Neural progenitor cell (in vitro differentiated cells): ENCODE measurements at regions not wholly inside any gene's neighbourhood (a gene's known extent, or its start where the extent isn't known, plus 50 kb on each side); places are given as distances from the start of the nearest gene placed in this dataset.
"Not testable (repeated sequence)": the region's sequence is repeated elsewhere in the genome, so short reads cannot be mapped to it uniquely, and the experiment has no call there.

Source experiments
- DNase-seq: peaks from one replicate; pipeline ENCODE4 v3.0.0-alpha.2; 2016; ENCODE audit warnings: low spot score
- H2AFZ ChIP-seq: fragments of 200-600 bp; sonication (generic); replicated peaks from 2 replicates; pipeline ENCODE4 v1.6.1; 2016; ENCODE audit warnings: antibody characterized with exemption
- H3F3A ChIP-seq: fragments of 200-600 bp; sonication (generic); 2 replicates; pipeline ENCODE4 v1.6.1; 2016; ENCODE audit warnings: antibody characterized with exemption, low read depth
- H3K27ac ChIP-seq: fragments of 200-600 bp; sonication (generic); 2 replicates; pipeline ENCODE4 v1.5.1; 2016; ENCODE audit warnings: mild to moderate bottlenecking
- H3K27me3 ChIP-seq: fragments of 200-600 bp; sonication (generic); 2 replicates; pipeline ENCODE4 v1.6.1; 2016; ENCODE audit warnings: mild to moderate bottlenecking, moderate library complexity
- H3K36me3 ChIP-seq: fragments of 200-600 bp; sonication (generic); 2 replicates; pipeline ENCODE4 v1.5.1; 2016
- H3K4me1 ChIP-seq: fragments of 200-600 bp; sonication (generic); 2 replicates; pipeline ENCODE4 v1.6.1; 2016; ENCODE audit warnings: mixed run types
- H3K4me2 ChIP-seq: fragments of 200-600 bp; sonication (generic); 2 replicates; pipeline ENCODE4 v1.6.1; 2016
- H3K4me3 ChIP-seq: fragments of 200-600 bp; sonication (generic); 2 replicates; pipeline ENCODE4 v1.5.1; 2016
- H3K79me2 ChIP-seq: fragments of 200-600 bp; sonication (generic); 2 replicates; pipeline ENCODE4 v1.6.1; 2016; ENCODE audit warnings: low read depth
- H3K9ac ChIP-seq: fragments of 200-600 bp; sonication (generic); 2 replicates; pipeline ENCODE4 v1.6.1; 2016
- H3K9me3 ChIP-seq: fragments of 200-600 bp; sonication (generic); 2 replicates; pipeline ENCODE4 v1.5.1; 2016; ENCODE audit warnings: low read depth
- H4K20me1 ChIP-seq: fragments of 200-600 bp; sonication (generic); 2 replicates; pipeline ENCODE4 v1.6.1; 2016; ENCODE audit warnings: low read depth
- H3K27ac Mint-ChIP-seq: 3 replicates; pipeline ENCODE4 v1.8.0; 2021; ENCODE audit warnings: mixed read lengths
- H3K27me3 Mint-ChIP-seq: 2 replicates; pipeline ENCODE4 v1.8.0; 2022; ENCODE audit warnings: low read depth, mild to moderate bottlenecking, inconsistent platforms, moderate library complexity, mixed read lengths; ENCODE audit not compliant: insufficient read depth
- H3K36me3 Mint-ChIP-seq: 3 replicates; pipeline ENCODE4 v1.8.0; 2021; ENCODE audit warnings: mixed read lengths
- H3K4me1 Mint-ChIP-seq: 3 replicates; pipeline ENCODE4 v1.8.0; 2021; ENCODE audit warnings: mixed read lengths
- H3K4me3 Mint-ChIP-seq: 3 replicates; pipeline ENCODE4 v1.8.0; 2021; ENCODE audit warnings: mild to moderate bottlenecking, moderate library complexity, mixed read lengths
- H3K9me3 Mint-ChIP-seq: 3 replicates; pipeline ENCODE4 v1.8.0; 2020; ENCODE audit warnings: mixed read lengths
- EZH2 ChIP-seq: fragments of 200-600 bp; sonication (generic); IDR thresholded peaks from 2 replicates; pipeline ENCODE4 v1.6.1; 2017; ENCODE audit warnings: antibody characterized with exemption, mild to moderate bottlenecking, moderate library complexity
- EZH2phosphoT487 ChIP-seq: fragments of 200-600 bp; sonication (generic); IDR thresholded peaks from 2 replicates; pipeline ENCODE4 v1.6.1; 2017; ENCODE audit warnings: antibody characterized with exemption
- TF ChIP-seq, protein P1 (sequence below): fragments of 200-600 bp; sonication (generic); IDR thresholded peaks from 2 replicates; pipeline ENCODE4 v1.5.1; 2017; ENCODE audit warnings: antibody characterized with exemption, mild to moderate bottlenecking

- H3F3A ChIP-seq = no peaks in the 10 kb centered on the region
- no peak overlapping the region for H3K4me3 ChIP-seq
- Mint-ChIP-seq H3K4me1 (no peaks in the 10 kb centered on the region), H3K4me3 (no peak overlapping the region), H3K9me3 (peaks cover 15% of the 10 kb centered on the region), H3K27ac (no peak overlapping the region), H3K36me3 (no peaks in the 10 kb centered on the region), H3K27me3 (peaks cover 3% of the 10 kb centered on the region)
- no peak overlapping the region for H3K9ac ChIP-seq
- H4K20me1 ChIP-seq = no peaks in the 10 kb centered on the region
- no peaks in the 10 kb centered on the region for H3K4me1 ChIP-seq
- no peaks in the 10 kb centered on the region for H3K9me3 ChIP-seq
- no peak overlapping the region for H3K27ac ChIP-seq
- no peaks in the 10 kb centered on the region for H3K27me3 ChIP-seq
- TF ChIP-seq EZH2phosphoT487 = no peak
- TF ChIP-seq EZH2 = no peak
- TF ChIP-seq, protein P1, sequence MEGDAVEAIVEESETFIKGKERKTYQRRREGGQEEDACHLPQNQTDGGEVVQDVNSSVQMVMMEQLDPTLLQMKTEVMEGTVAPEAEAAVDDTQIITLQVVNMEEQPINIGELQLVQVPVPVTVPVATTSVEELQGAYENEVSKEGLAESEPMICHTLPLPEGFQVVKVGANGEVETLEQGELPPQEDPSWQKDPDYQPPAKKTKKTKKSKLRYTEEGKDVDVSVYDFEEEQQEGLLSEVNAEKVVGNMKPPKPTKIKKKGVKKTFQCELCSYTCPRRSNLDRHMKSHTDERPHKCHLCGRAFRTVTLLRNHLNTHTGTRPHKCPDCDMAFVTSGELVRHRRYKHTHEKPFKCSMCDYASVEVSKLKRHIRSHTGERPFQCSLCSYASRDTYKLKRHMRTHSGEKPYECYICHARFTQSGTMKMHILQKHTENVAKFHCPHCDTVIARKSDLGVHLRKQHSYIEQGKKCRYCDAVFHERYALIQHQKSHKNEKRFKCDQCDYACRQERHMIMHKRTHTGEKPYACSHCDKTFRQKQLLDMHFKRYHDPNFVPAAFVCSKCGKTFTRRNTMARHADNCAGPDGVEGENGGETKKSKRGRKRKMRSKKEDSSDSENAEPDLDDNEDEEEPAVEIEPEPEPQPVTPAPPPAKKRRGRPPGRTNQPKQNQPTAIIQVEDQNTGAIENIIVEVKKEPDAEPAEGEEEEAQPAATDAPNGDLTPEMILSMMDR = no peak
- H3K79me2 ChIP-seq = no peaks in the 10 kb centered on the region
- H3K36me3 ChIP-seq = no peaks in the 10 kb centered on the region
- no peak overlapping the region for H2AFZ ChIP-seq
- DNase-seq = no peak
- no peak overlapping the region for H3K4me2 ChIP-seq
Observed at GRCh38 chr10:3919709-3920308, 134.8 kb upstream of the KLF6 start.

- not testable (repeated sequence) for H2AFZ ChIP-seq, H3K4me1 ChIP-seq, H3K4me3 Mint-ChIP-seq, H3K9me3 ChIP-seq, H3K4me3 ChIP-seq, H3K36me3 ChIP-seq, H3K9ac ChIP-seq, H4K20me1 ChIP-seq, H3K27ac ChIP-seq, H3K4me2 ChIP-seq, H3K27me3 Mint-ChIP-seq, DNase-seq, H3K36me3 Mint-ChIP-seq, H3K79me2 ChIP-seq, H3F3A ChIP-seq, H3K27ac Mint-ChIP-seq, H3K27me3 ChIP-seq, H3K4me1 Mint-ChIP-seq
- H3K9me3 Mint-ChIP-seq = peaks cover 14% of the 10 kb centered on the region
Observed at GRCh38 chr10:3917392-3917791, 132.4 kb upstream of the KLF6 start.

DNA sequence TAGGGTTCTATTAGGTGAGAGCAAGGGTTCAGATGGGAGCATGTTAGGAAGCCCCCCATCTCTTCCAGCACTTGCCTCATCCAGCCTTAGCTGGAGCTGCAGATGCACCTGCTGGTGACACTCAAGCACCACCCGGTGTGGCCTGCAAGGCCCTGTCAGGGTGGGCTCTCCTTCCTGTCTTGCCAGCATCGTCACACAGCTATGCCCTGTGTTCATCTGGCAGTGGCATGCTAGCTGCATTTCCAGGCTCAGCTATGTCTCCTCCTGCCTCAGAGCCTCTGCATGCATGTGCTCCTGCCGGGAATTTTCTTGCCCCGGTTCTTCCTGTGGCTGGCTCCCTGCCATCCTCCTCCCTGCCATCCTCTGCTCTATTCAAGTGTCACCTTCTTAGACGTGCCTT lies 129.7 kb upstream of the KLF6 start:
- H2AFZ ChIP-seq = no peak overlapping the region
- H3K27ac ChIP-seq = no peak overlapping the region
- Mint-ChIP-seq H3K36me3 (no peaks in the 10 kb centered on the region), H3K27ac (no peak overlapping the region), H3K4me3 (no peak overlapping the region), H3K9me3 (peaks cover 9% of the 10 kb centered on the region), H3K4me1 (peaks cover 2% of the 10 kb centered on the region), H3K27me3 (peaks cover 2% of the 10 kb centered on the region)
- no peak overlapping the region for H3K4me3 ChIP-seq
- peaks cover 6% of the 10 kb centered on the region for H3K4me1 ChIP-seq
- H4K20me1 ChIP-seq = no peaks in the 10 kb centered on the region
- H3K9ac ChIP-seq = no peak overlapping the region
- no peak for TF ChIP-seq EZH2
- no peak for TF ChIP-seq EZH2phosphoT487
- TF ChIP-seq, protein P1 = no peak
- no peaks in the 10 kb centered on the region for H3F3A ChIP-seq
- H3K36me3 ChIP-seq = no peaks in the 10 kb centered on the region
- no peaks in the 10 kb centered on the region for H3K79me2 ChIP-seq
- no peaks in the 10 kb centered on the region for H3K9me3 ChIP-seq
- no peak overlapping the region for H3K4me2 ChIP-seq
- no peak for DNase-seq
- no peaks in the 10 kb centered on the region for H3K27me3 ChIP-seq

- TF ChIP-seq, protein P1 = no peak
- TF ChIP-seq EZH2 (no peak), EZH2phosphoT487 (no peak)
- H3K9ac ChIP-seq = no peak overlapping the region
- H3K4me3 ChIP-seq = no peak overlapping the region
- no peaks in the 10 kb centered on the region for H3K27me3 ChIP-seq
- Mint-ChIP-seq H3K9me3 (no peaks in the 10 kb centered on the region), H3K36me3 (no peaks in the 10 kb centered on the region), H3K4me1 (peaks cover 2% of the 10 kb centered on the region), H3K4me3 (no peak overlapping the region), H3K27ac (no peak overlapping the region), H3K27me3 (peaks cover 4% of the 10 kb centered on the region)
- H4K20me1 ChIP-seq = no peaks in the 10 kb centered on the region
- H3K27ac ChIP-seq = no peak overlapping the region
- H3K4me2 ChIP-seq = no peak overlapping the region
- H3K4me1 ChIP-seq = peaks cover 6% of the 10 kb centered on the region
- no peaks in the 10 kb centered on the region for H3F3A ChIP-seq
- no peaks in the 10 kb centered on the region for H3K9me3 ChIP-seq
- H2AFZ ChIP-seq = peak overlapping the region; percentile 76
- no peak for DNase-seq
- no peaks in the 10 kb centered on the region for H3K79me2 ChIP-seq
- H3K36me3 ChIP-seq = no peaks in the 10 kb centered on the region
Observed at GRCh38 chr10:3911713-3912442, 126.9 kb upstream of the KLF6 start.
